MM.1S (cell line): ENCODE measurements at regions not wholly inside any gene's neighbourhood (a gene's known extent, or its start where the extent isn't known, plus 50 kb on each side); places are given as distances from the start of the nearest gene placed in this dataset.

ENCODE experiments used
- EZH2 ChIP-seq: fragments of 300-600 bp; sonication (generic); optimal IDR thresholded peaks from 2 replicates; pipeline ENCODE3; 2017; ENCODE audit warnings: low read depth, mild to moderate bottlenecking, antibody characterized with exemption, low read length, mixed read lengths
- TF ChIP-seq, protein P1 (sequence below): fragments of 300-600 bp; sonication (generic); IDR thresholded peaks from 2 replicates; pipeline ENCODE4 v1.5.1; 2016; ENCODE audit warnings: antibody characterized with exemption, low read length, mixed read lengths

GRCh38 chr4:38289553-38289952 is 329.4 kb downstream of the PTTG2 start:
- TF ChIP-seq, protein P1, sequence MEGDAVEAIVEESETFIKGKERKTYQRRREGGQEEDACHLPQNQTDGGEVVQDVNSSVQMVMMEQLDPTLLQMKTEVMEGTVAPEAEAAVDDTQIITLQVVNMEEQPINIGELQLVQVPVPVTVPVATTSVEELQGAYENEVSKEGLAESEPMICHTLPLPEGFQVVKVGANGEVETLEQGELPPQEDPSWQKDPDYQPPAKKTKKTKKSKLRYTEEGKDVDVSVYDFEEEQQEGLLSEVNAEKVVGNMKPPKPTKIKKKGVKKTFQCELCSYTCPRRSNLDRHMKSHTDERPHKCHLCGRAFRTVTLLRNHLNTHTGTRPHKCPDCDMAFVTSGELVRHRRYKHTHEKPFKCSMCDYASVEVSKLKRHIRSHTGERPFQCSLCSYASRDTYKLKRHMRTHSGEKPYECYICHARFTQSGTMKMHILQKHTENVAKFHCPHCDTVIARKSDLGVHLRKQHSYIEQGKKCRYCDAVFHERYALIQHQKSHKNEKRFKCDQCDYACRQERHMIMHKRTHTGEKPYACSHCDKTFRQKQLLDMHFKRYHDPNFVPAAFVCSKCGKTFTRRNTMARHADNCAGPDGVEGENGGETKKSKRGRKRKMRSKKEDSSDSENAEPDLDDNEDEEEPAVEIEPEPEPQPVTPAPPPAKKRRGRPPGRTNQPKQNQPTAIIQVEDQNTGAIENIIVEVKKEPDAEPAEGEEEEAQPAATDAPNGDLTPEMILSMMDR: no peak
- no peak for TF ChIP-seq EZH2
